GM19467 (cell line): ENCODE measurements at regions not wholly inside any gene's neighbourhood (a gene's known extent, or its start where the extent isn't known, plus 50 kb on each side); places are given as distances from the start of the nearest gene placed in this dataset.
"Not testable (repeated sequence)": the region's sequence is repeated elsewhere in the genome, so short reads cannot be mapped to it uniquely, and the experiment has no call there.

ENCODE experiments used
- ATAC-seq: cut with Tn5 transposase; IDR thresholded peaks from one replicate; pipeline ENCODE4 v1.9.1; 2021; ENCODE audit warnings: mild to moderate bottlenecking, moderate library complexity; ENCODE audit not compliant: unreplicated experiment

- ATAC-seq = not testable (repeated sequence)
Observed at GRCh38 chr1:121050097-121050496, 134.0 kb downstream of the FAM72B start.

GRCh38 chr1:121051161-121051790 is 132.9 kb downstream of the FAM72B start:
- not testable (repeated sequence) for ATAC-seq

GRCh38 chr1:121052081-121052660 is 132.0 kb downstream of the FAM72B start:
- ATAC-seq = not testable (repeated sequence)

GRCh38 chr1:121054928-121055327 is 129.2 kb downstream of the FAM72B start:
- ATAC-seq = not testable (repeated sequence)

- ATAC-seq = not testable (repeated sequence)
Observed at GRCh38 chr1:121066925-121067324, 117.2 kb downstream of the FAM72B start.

GRCh38 chr1:121068738-121069499 is 115.2 kb downstream of the FAM72B start:
- ATAC-seq = not testable (repeated sequence)

GRCh38 chr1:121073852-121074251 is 110.3 kb downstream of the FAM72B start:
- not testable (repeated sequence) for ATAC-seq

GRCh38 chr1:121075254-121075805 is 108.8 kb downstream of the FAM72B start:
- ATAC-seq = not testable (repeated sequence)

GRCh38 chr1:121076674-121077073 is 107.5 kb downstream of the FAM72B start:
- ATAC-seq = not testable (repeated sequence)

GRCh38 chr1:121079655-121080054 is 104.5 kb downstream of the FAM72B start:
- ATAC-seq = not testable (repeated sequence)

- ATAC-seq = not testable (repeated sequence)
Observed at GRCh38 chr1:121080197-121080903, 103.8 kb downstream of the FAM72B start.

GRCh38 chr1:121080904-121081264 is 103.3 kb downstream of the FAM72B start:
- ATAC-seq = not testable (repeated sequence)

GRCh38 chr1:121081625-121082199 is 102.4 kb downstream of the FAM72B start:
- not testable (repeated sequence) for ATAC-seq

- ATAC-seq = not testable (repeated sequence)
Observed at GRCh38 chr1:121082995-121083394, 101.1 kb downstream of the FAM72B start.

GRCh38 chr1:121086249-121086648 is 97.9 kb downstream of the FAM72B start:
- not testable (repeated sequence) for ATAC-seq

GRCh38 chr1:121087221-121087620 is 96.9 kb downstream of the FAM72B start:
- not testable (repeated sequence) for ATAC-seq

- not testable (repeated sequence) for ATAC-seq
Observed at GRCh38 chr1:121088568-121088967, 95.6 kb downstream of the FAM72B start.

- not testable (repeated sequence) for ATAC-seq
Observed at GRCh38 chr1:121092329-121092968, 91.7 kb downstream of the FAM72B start.

GRCh38 chr1:121095014-121095413 is 89.1 kb downstream of the FAM72B start:
- ATAC-seq = not testable (repeated sequence)
